ENCODE measurements at regions not wholly inside any gene's neighbourhood (a gene's known extent, or its start where the extent isn't known, plus 50 kb on each side); places are given as distances from the start of the nearest gene placed in this dataset.
A peak's percentile ranks its signal among the peaks of the same experiment; 100 is the strongest.
"Not testable (repeated sequence)": the region's sequence is repeated elsewhere in the genome, so short reads cannot be mapped to it uniquely, and the experiment has no call there.

DNA sequence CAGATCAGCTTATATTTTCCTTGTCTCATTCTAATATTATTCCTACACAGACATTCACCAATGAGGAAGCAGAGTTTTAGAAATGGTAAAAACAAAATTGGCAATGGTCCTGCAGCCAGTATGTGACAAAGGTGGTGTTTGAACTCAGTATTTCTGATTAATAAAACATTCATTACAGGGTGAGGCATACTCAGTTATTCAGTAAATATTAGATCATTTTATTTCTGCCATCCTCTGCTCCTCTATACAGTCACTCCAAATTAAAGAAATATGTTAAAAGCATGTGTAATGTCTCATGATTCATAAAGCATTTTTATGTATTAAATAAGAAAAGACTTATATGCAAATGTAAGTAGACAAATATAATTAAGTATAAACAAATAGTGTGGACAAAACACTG, 684.6 kb upstream of the ACO1 start:
- no peak for DNase-seq

DNA sequence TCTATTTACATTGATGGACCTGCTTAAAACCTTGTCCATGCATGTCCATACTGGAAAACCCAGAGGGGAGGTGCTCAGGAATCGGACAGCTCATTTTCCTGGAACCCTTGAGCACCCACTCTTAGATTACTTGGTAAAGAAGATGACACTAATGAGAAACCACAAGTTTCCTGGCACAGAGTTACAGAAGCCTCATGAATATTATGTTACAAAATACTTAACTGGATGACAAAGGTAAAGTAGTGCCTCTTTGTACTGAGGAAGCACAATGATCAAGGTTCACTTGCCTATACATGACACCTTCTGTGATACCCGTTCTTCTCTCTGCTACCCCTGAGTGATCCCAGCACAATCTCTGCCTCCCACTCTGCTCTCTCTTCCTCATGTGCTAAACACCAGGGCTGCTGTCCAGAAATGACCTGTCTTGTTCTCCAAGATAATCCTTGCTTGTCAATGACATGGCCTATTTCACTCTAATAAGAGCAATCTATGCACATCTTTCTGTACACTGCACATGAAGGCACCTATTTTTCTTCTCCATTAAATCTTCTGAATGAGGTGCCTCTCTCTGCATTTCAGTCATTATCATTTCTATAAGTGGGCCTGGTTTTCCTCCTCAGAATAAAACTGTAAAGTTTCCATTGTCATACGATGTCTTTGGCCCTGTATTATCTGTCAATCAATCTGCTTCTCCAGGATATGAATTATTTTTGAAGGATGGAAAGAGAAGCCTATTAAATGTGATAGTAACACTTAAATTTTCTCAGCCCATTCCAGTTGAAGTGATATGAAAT, 684.0 kb upstream of the ACO1 start:
- DNase-seq: no peak

DNA sequence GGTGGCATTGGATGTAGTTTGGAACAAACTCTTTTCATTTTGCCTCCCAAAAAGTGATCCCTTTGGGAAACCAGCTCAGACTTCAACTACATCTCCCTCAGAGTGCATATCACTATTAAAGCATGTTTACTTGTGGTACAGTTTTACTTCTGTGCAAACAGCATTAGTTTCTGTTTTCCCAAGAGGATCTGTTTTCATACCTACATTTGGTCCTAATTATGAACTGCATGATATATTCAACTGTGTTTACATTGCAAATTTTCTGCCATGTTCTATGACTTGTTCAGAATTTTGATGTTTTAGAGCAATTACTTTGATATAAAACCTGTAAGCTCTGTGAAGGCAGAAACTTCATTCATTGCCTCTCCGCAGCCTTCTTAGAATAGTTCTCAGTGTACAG, 681.5 kb upstream of the ACO1 start:
- no peak for DNase-seq

DNA sequence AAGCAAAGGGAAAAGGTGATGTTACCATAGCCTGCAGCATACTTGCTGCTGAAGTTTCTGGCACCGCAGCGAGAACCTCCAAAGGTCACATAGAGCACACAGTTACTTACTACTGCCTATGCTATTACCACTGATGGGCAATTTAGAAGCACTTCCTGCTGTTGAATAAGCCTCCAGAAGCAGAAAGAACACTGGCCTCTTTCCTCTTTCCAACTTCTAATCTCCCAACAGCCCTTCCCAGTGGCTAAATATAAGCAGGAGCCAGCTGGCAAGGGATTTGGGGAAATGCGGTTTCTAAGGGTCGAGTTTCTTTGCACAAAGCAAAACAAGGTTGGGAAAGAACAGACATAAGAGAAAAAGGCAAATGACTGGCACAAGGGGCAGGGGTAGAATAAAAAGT, 669.2 kb upstream of the ACO1 start:
- DNase-seq: no peak

DNA sequence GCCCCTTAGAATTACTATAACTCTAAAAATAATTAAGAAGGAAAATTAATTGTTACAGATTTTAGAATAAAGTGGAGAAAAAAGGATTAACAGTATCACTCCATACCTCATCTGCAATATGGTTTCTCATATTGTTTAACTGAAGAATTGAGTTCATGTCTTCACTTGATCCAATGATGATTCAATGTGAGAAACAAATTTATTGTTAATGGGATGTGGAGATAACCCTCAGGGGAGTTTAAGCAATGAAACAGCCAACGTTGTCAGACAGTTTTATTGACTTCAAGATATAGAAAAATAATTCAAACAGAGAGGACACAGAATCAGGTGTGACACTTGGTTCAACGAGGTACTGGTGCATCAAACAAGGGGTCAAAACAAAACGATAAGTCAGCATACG, 665.2 kb upstream of the ACO1 start:
- no peak for DNase-seq

DNA sequence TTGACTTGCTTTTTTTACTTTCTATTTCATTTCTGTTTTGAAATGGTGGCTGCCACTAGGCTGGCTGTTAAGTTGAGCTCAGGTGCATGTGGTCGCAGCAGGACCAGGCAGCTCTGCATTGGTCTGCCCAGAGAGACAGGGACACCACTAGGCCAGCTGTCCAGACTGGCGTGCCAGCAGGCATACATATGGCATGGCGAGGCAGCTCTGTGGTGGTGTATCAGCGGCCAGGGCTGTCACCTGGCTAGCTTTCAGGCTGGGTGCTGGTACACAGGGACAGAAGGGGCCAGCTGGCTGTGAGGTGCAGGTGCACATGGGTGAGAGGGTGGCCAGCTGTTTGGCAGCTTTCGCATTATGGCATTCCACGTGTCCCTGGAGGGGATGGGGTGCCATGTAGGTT, 654.0 kb upstream of the ACO1 start:
- DNase-seq: no peak

DNA sequence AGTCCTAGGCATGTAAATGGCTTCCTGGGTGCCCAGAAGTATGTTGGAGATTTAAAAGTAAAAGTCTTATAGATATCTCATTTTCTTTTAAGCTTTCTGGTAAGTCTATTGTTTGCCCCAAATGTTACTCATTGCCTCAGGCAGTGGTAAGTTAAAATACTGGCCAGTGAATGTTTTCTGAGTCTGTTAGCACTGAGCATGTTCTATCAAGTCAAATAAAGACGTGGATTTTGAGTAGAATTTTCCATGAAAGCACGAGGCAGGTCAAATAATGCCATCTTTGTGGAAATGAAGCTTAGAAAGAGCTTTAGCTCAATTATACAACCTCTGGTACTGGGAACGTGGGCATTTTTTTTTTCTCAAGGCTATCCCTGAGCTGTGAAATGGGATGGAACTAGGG, 651.3 kb upstream of the ACO1 start:
- DNase-seq: no peak

DNA sequence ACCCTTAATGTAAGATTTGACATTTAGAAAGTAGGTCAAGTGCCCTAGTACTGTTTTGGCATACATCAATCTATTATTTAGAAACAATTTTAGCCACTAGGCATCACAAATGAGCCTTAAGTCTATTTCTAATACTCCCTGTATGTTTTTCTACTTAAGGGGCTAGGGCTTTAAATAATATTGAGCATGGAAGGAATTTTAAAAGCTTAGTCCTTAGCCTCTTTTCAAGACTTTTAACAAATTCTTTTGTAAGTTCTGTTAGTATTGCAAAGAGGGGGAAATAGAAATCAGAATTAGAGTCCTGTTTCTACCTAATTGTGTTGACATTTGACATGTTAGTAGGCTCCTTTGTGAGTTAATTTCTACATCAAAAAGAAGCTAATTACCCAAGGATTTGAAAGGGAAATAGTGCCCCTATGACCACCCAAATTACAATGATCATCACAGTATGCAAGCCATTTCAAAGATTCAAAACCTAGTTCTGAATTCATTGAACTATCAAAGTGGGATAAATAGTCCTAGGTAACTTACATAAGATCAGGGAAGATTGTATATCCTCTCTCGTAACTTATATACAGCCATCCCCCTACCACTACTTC, 647.8 kb upstream of the ACO1 start:
- no peak for DNase-seq

DNA sequence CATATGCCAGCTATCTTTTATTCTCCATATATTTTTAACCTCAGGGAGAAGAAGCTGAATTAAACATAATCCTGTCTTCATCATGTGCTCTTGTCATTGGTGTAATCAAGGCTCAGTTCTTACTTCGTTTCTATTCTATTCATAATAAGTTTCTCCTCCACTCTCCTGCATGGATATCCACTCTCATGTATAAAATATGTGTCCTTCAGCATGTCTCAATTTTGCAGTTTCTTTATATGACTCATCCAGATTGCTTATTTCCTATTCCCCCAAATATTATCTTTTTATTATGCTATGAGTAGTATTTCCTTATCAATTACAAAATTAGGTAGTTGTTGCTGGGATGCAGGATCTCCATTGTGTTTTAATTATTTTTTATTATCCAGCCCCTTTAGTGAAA, 643.7 kb upstream of the ACO1 start:
- DNase-seq: no peak

DNA sequence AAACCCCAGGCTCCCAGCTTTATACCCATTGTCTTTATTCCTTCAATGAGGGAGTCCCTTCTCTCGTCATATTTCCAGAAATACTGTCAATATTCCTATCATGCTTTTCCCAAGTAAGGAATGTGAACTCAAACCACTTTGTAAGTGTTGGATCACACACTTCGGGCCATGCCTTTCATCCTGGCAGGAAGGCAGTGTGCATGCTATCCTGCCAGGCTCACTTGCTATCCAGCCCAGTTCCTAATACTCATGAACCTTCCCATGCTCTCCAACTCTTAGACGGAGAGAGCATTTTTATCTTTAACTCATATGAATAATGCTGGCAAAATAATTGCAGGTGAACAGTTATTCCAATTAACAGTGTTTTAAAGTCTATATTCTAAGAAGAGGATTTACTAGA, 639.9 kb upstream of the ACO1 start:
- DNase-seq: no peak

DNA sequence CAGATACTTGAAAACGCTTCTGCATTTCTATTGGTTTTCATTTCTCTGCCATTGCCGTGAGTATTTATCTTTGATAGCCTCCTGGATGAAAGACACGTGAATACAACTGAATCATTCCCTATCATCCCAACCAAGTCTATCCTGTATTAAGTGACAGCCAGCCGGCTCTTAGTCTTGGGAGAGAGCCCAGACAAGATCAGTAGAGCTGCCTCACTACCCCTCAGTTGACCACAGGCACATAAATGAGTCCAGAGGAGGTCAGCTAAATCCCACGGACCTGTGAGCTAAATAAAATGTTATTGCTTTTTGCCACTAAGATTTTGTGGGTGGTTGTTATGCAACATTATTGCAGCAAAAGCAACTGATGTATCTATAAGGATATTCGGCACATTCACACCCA, 639.0 kb upstream of the ACO1 start:
- DNase-seq: no peak

DNA sequence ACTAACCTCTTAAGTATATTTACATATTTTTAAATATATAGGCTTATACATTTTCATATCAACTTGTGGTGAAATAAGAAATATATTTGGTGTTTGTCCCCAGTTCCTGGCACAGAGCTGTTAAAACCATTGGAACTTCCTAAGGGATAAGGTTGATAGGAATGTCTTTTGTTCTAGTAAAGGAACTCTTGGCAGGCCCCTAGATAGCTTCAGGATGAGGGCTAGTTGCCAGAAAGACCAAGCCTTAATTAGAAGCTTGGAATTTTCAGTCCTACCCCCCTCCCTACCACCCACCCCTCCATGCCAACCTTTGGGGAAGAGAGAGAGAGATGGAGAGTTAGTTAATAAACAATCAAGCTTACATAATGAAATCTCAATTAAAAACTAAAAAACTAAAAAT, 638.6 kb upstream of the ACO1 start:
- no peak for DNase-seq

DNA sequence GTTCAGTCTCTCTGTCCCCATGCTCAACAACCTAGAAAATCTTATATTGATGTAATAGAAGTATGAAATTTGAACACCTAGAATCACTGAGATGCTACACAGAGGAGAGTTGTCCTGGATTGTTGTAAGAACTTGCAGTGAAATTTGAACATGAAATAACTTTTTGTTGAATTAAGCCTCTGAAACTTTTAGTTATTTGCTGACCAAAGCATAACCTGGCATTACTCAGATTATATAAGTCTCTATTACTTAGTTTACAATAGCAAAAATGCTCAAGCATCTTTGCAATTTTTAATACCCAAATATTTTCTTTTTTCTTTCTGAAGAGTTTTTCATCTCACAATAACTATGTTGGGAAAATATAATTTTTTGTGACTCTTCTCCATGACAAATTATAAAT, 630.7 kb upstream of the ACO1 start:
- DNase-seq: no peak

DNA sequence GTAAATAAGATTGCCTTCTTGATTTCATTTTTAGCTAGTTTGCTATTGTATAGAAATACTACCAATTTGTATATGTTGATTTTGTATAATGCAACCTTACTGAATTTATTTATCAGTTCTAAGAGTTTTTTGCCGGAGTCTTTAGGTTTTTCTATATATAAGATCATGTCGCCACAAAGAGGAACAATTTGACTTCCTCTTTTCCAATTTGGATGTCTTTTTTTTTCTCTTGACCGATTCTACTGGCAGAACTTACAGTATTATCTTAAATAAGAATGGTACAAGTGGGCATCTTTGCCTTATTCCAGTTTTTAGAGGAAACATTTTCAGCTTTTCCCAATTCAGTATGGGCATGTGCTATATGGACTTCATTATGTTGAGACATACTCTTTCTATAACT, 624.7 kb upstream of the ACO1 start:
- DNase-seq: no peak

DNA sequence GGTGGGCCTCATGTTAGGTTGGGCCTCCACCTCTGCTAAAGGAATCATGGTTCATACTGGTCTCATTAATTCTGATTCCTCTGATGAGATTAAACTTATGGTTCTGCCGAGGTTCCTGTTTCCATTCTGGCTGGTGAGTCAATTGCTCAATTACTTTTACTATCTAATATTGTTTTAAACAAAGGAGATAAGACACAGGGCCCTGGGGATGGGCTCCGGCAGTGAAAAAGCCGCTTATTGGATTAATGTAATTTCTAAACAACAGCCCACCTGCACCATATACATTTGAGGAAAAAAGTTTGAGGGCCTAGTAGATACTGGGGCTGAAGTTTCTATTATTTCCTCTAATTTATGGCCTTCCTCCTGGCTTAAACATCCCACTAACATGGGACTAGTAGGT, 610.4 kb upstream of the ACO1 start:
- not testable (repeated sequence) for DNase-seq

DNA sequence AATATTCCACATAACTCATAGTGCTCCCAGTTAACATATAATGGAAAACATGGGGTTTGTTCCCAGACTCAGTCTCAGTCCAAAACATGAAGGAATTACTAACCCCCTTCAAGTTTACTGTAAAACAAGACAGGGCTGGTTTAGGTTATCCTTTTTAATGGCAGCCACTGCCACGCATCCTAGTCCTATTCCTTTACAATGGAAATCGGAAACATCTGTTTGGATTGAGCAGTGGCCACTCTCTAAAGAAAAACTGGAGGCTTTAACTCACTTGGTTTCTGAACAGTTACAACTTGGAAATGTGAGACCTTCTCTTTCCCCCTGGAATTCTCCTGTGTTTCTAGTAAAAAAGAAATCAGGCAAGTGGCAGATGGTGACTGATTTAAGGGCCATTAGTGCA, 609.9 kb upstream of the ACO1 start:
- DNase-seq: no peak

DNA sequence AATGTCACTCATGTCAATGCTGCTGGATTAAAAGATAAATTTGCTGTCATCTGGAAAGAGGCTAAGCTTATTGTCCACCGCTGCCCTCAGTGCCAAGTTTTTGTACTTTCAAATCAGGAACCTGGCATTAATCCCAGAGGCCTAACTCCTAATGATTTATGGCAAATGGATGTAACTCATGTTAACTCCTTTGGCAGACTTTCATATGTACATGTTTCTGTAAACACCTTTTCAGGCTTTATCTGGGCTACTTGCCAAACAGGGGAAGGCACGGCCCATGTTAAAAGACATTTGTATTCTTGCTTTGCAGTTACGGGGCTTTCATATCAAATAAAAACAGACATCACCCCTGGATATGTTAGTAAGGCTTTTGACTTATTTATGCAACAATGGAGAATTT, 608.0 kb upstream of the ACO1 start:
- DNase-seq: no peak

DNA sequence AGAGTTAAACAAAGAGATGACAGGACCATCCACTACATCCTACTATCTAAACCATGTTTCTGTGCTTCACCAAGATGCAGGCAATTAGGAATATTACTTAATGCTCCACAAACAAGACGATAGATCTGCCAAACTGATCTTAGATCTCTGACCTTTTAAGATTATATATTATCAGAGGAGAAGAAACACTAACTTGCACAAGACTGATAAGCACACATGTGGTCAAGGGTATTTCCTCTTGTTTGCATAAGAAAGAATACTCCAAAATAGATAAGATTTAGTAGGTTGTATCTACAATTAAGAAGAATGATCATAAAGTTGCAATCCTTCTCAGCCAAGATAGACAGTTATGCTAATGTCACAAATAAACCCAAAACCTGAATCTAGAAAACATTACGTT, 601.0 kb upstream of the ACO1 start:
- no peak for DNase-seq

DNA sequence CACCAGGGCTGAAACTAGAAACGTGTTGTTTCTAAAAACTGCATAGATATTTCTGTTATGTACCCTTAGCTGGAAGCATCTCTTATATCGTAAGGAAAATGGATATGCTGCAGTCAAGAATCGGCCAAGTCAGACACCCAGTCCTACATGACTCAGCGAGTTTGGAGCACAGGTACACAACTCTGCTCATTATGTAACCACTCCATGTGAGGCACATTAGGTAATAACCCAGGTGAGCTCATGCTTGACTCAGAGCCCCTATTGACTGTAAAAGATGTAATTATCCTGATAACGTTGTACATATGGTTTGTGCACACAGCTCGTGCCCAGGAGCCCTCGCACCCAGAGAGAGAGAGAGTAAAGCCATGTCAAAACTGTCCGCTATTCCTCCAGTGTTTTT, 593.7 kb upstream of the ACO1 start:
- no peak for DNase-seq

DNA sequence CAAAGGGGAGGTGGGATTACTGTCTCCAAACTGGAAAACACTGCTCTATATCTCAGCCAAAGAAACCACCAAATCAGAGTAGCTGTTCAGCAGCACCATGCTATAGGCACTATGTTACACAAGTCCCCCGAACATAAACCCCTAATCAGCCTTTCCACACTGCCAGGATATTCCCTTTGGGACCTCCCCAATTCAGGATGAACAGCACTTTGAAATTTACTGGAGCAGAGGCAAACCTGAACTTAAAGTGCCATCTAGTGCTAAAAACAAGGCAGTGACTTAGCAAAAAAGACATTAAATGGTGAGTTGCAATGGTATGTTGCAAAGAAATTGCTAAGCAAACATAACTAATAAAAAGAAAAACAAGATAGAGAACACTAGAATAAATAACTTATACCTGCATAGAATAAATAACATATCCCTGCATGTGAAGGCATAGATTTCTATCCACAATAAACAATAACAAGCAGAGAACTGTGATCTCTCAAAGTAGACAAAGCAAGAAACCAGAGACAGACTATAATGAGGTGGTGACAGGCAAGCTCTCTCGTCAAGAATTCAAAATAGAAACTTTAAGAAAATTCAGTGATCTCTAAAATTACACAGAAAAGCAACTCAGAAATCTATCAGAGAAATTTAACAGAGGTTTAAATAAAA, 584.4 kb upstream of the ACO1 start:
- DNase-seq: peak; percentile 9

DNA sequence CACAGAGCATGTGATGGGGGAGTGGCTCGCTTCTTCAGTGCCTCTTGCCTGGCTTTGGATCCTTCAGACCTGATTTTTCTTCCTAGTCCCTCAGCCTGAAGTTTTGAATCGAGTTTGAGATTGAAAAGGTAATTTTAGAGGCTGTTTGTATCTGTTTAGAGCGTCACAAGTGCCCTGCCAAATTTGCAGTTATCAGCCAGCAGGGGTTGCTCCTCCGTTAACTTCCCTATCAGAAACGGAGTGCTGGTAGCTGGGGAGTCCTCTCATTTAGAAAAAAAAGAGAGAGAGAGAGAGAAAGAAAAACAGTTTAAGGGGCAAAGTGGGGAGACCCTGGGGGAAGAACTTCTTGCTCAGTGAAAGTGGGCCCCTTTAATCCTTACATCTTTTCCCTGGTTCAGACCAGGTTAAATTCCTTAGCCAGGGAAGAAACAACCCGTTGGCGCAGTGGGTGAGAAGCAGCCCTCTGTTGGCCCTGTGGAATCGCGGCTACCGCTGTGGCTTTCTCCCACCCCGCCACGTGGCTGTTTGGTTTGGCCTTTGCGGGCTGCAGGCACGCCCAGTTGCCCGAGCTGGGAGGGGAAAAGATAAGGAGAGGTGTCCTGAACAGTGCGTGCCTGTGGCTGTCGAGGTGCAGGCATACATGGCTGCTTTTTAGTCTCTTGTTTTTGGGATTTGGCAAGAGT, 576.7 kb upstream of the ACO1 start:
- DNase-seq: no peak

DNA sequence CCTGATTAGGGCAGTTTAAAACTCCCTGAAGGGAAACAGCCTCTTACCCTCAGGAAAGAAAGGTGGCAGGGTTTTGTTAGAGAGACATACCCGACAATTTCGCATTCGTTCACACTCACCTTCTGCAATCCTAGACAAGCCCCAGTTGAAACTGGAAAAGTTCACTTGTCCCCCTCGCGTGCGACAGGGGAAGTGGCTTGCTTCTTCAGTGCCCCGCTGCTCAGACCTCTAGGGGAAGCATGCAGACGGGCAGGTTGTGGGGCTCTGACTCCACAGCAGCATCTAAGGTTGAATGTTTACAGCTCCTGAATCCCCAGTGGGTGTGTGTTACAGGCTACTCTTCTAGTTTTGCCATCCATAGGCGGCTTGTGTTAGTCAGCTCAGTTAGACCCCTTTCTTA, 575.7 kb upstream of the ACO1 start:
- DNase-seq: no peak

DNA sequence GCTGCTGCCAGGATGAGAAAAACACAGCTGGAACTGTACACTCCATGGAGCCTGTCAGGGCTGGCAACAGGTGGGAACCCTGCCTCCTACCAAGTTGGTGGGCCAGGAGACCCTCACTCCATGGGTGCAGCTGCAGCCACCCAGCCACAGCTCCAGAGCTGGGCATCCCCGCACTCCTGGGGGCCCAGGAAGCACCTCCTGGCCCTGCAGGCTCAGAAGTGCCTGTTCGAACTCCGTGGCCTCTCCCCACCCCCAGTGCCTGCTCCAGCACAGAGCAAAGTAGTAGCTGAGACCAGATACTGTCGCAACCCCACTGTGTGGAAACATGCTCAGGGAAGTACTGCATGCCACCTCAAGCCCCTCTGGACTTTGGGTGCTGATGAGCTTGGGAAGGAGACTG, 564.0 kb upstream of the ACO1 start:
- no peak for DNase-seq

DNA sequence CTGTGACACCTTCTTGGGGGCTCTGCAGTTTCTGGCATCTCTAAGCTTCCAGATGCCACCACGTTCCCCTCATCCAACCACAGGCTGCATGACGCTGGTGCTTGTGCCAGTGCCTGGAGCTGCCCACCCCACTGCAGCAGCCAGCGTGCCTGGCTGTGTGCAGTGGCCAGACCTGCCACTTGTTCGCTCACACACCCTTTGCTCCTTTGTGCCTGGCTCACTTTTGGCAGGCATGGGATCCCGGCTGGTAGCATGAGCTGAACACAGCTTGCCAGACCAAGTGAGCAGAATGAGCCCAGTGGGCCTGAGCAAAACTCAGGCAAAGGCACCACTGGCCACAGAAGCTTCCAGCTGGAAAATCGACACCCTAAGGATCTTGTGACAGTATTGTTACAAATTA, 562.9 kb upstream of the ACO1 start:
- no peak for DNase-seq

All from retina (tissue), 1 donor.